Thyroid gland (tissue), 4 donors: ENCODE measurements at regions not wholly inside any gene's neighbourhood (a gene's known extent, or its start where the extent isn't known, plus 50 kb on each side); places are given as distances from the start of the nearest gene placed in this dataset.

ENCODE experiments used
- CTCF ChIP-seq, 6 experiments: fragments of 200-600 bp in 3 of 6; fragments of 450-650 bp in 3 of 6; sonication (generic) in 3 of 6; IDR thresholded peaks; one replicate each; pipeline ENCODE4 v1.5.1; 2016 to 2019; ENCODE audit warnings: antibody characterized with exemption in 6 of 6, mild to moderate bottlenecking in 2 of 6, inconsistent platforms in 1 of 6, moderate library complexity in 1 of 6
- POLR2A ChIP-seq, 2 donors: fragments of 450-650 bp; IDR thresholded peaks; one replicate each; pipeline ENCODE4 v1.6.1; 2017; ENCODE audit warnings: antibody characterized with exemption in 2 of 2, mild to moderate bottlenecking in 2 of 2, moderate library complexity in 1 of 2

GRCh38 chr4:18635531-18635930 is 614.0 kb upstream of the LCORL start:
- TF ChIP-seq POLR2A (IDR thresholded peaks at IDR 0.05), result no peak
- TF ChIP-seq CTCF (IDR thresholded peaks at IDR 0.05), result no peak
